Activated naive CD8-positive, alpha-beta T cell treated with anti-CD3 and anti-CD28 coated beads, Interleukin-2, amount 50 U/mL, for 24 hours (primary cell): ENCODE measurements at regions not wholly inside any gene's neighbourhood (a gene's known extent, or its start where the extent isn't known, plus 50 kb on each side); places are given as distances from the start of the nearest gene placed in this dataset.

ENCODE experiments used
- ATAC-seq: fragments of 150-1000 bp; cut with Tn5 transposase; one replicate; pipeline ENCODE4 v1.10.0; 2021
- DNase-seq: peaks from one replicate; pipeline ENCODE4 v3.0.0; 2021
- H3K27ac Mint-ChIP-seq: one replicate; pipeline ENCODE4 v1.8.0; 2021; ENCODE audit warnings: mild to moderate bottlenecking, mixed read lengths
- H3K27me3 Mint-ChIP-seq: one replicate; pipeline ENCODE4 v1.8.0; 2021; ENCODE audit warnings: mixed read lengths
- H3K36me3 Mint-ChIP-seq: one replicate; pipeline ENCODE4 v1.8.0; 2021; ENCODE audit warnings: low read depth, mixed read lengths
- H3K4me1 Mint-ChIP-seq: one replicate; pipeline ENCODE4 v1.8.0; 2021; ENCODE audit warnings: mixed read lengths
- H3K4me3 Mint-ChIP-seq: one replicate; pipeline ENCODE4 v1.8.0; 2021; ENCODE audit warnings: mild to moderate bottlenecking, moderate library complexity, mixed read lengths
- H3K9me3 Mint-ChIP-seq: one replicate; pipeline ENCODE4 v1.8.0; 2021; ENCODE audit warnings: mixed read lengths

DNA sequence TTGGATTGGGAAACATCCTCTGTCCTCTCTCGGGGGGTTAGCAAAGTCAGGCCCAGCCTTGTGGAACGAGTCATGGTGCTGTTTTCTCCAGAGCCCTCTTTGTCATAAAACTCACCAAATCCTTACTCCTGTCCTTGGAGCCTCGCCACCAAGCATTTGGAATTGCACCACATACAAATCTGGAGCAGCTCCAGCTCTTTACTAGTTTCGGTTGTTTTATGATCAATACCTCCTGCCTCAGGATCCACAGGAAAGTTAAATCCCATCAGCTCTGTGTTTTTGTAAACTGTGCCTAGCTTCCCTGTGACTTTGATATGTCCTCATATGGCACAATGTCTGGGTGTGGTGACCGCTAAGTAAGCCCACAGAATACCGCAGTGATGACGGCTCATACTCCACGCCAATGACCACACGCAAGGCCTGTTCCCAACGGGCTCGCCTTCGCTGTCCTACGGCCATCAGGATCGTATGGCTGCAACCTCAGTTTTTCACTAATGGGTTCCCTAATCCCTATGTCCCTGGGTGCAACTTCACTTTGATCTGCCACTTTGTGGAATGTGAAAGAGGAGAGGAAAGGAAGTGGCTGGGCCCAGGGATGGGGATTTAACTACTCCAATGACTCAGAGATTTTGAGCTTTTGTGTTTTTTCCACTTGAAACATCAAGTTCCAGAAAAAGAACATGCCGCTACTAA lies 111.3 kb upstream of the FOXQ1 start:
- H3K9me3 Mint-ChIP-seq, result no peaks in the 10 kb centered on the region
- H3K27ac Mint-ChIP-seq, result no peak overlapping the region
- no peak overlapping the region for H3K4me3 Mint-ChIP-seq
- peaks cover 11% of the 10 kb centered on the region for H3K4me1 Mint-ChIP-seq
- H3K27me3 Mint-ChIP-seq, result peaks cover 10% of the 10 kb centered on the region
- DNase-seq (no peak), ATAC-seq (no peak)
- H3K36me3 Mint-ChIP-seq, result no peaks in the 10 kb centered on the region

DNA sequence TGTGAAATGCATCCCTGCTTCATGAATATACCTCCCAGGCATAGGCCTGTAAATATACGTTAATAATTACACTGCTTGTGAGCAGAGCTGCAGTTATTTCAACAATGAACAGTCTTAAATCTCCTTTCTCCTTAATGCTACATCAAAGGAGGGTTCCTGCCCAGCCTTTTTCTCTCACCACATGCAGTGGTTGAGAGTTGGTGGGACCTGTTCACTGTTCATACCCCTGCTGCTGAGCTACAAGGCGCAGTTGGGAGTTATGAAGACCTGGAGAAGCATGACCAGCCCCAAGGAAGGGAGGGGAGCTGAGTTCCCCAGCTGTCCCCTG lies 111.9 kb upstream of the FOXQ1 start:
- peaks cover 10% of the 10 kb centered on the region for H3K27me3 Mint-ChIP-seq
- ATAC-seq (no peak), DNase-seq (no peak)
- no peaks in the 10 kb centered on the region for H3K36me3 Mint-ChIP-seq
- H3K4me3 Mint-ChIP-seq, result no peak overlapping the region
- H3K27ac Mint-ChIP-seq, result no peak overlapping the region
- no peaks in the 10 kb centered on the region for H3K9me3 Mint-ChIP-seq
- peaks cover 11% of the 10 kb centered on the region for H3K4me1 Mint-ChIP-seq

DNA sequence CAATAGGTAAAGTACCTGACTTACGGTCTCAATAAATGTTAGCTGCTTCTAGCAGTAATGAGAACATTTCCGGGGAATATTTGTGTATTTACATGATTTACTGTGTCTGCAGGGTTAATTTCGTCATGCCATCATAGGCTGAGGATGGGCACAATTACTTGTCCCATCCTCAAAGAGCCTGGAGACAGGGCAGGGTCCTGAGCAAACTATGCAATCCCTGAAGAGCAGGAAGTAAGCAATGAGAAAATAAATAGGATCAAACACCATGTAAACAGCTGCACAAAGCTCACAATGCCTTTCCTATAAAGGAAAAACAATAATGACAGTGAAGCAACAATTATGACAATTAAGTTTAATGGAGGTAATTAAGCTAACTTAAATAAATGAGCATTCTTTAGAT lies 114.6 kb upstream of the FOXQ1 start:
- peaks cover 5% of the 10 kb centered on the region for H3K9me3 Mint-ChIP-seq
- peaks cover 7% of the 10 kb centered on the region for H3K27me3 Mint-ChIP-seq
- peaks cover 1% of the 10 kb centered on the region for H3K36me3 Mint-ChIP-seq
- no peak for DNase-seq
- no peak for ATAC-seq
- H3K4me1 Mint-ChIP-seq, result peaks cover 6% of the 10 kb centered on the region
- H3K27ac Mint-ChIP-seq, result no peak overlapping the region
- no peak overlapping the region for H3K4me3 Mint-ChIP-seq

DNA sequence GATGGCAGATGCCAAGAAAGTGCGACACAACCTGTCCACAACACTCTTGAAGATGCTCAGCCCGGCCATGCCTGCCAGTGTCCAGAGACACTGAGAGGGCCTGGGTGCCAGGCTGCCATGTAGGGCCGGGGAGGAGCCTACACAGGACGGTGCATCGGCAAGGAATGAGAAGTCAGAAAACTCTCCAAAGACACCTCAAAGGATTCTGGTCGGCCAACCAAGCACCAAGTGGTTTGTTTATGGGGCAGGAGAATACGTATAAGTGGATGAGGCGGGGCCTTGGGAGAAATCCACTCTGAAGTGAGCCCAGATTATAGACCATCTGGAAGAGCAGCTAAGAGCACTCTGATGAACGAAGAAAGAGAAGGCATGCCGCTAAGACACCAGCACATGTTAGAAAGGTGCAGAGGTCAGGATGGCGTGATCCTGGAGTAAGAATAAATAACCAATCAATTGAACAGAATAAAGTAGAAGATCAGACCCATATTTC lies 120.7 kb upstream of the FOXQ1 start:
- Mint-ChIP-seq H3K36me3 (peaks cover 1% of the 10 kb centered on the region), H3K27ac (no peak overlapping the region), H3K9me3 (peaks cover 5% of the 10 kb centered on the region), H3K4me1 (no peaks in the 10 kb centered on the region), H3K4me3 (no peak overlapping the region), H3K27me3 (peaks cover 4% of the 10 kb centered on the region)
- DNase-seq, result no peak
- ATAC-seq, result no peak

DNA sequence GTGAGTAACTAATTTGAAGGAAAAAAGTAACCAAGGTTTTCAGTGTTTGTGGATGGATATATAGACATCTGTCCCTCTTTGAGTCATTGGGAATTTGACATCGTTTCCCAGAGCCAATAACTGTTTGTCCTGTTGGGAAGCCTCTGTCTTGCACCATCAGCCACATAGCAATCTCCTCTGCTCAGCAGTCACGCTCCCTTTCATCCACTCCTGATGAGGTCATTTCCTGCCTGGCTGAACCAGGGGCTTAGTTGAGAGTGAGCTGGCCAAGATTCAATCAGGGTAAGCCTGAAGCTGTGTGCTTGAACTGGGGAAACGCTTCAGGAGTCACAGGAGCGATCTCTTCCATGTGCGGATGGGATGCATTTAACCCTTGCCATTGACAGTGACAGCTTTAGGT lies 121.5 kb upstream of the FOXQ1 start:
- DNase-seq (no peak), ATAC-seq (no peak)
- peaks cover 5% of the 10 kb centered on the region for H3K9me3 Mint-ChIP-seq
- H3K4me3 Mint-ChIP-seq, result no peak overlapping the region
- peaks cover 4% of the 10 kb centered on the region for H3K27me3 Mint-ChIP-seq
- H3K27ac Mint-ChIP-seq, result no peak overlapping the region
- peaks cover 1% of the 10 kb centered on the region for H3K36me3 Mint-ChIP-seq
- H3K4me1 Mint-ChIP-seq, result no peaks in the 10 kb centered on the region

DNA sequence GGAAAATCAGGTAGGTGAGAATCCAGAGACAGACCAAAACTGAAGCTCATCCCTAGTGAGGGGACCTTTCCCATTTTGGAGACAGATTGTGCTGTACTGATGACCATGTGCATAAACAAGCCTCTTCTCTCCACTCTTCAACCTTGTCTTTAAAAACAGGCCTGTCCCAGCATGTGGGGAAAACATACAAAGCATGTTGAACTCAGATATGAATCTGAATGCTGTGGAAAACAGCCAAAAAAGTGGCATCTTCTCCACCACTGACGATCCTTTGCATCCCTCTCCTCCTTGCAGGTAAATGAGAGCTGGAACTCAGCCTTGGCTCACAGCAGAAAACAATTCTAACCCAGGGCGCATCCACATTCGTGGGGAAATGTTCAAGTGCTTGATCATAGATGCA lies 123.7 kb upstream of the FOXQ1 start:
- no peaks in the 10 kb centered on the region for H3K36me3 Mint-ChIP-seq
- no peaks in the 10 kb centered on the region for H3K9me3 Mint-ChIP-seq
- H3K27me3 Mint-ChIP-seq, result peaks cover 4% of the 10 kb centered on the region
- DNase-seq (no peak), ATAC-seq (no peak)
- no peak overlapping the region for H3K27ac Mint-ChIP-seq
- H3K4me1 Mint-ChIP-seq, result no peaks in the 10 kb centered on the region
- H3K4me3 Mint-ChIP-seq, result no peak overlapping the region

DNA sequence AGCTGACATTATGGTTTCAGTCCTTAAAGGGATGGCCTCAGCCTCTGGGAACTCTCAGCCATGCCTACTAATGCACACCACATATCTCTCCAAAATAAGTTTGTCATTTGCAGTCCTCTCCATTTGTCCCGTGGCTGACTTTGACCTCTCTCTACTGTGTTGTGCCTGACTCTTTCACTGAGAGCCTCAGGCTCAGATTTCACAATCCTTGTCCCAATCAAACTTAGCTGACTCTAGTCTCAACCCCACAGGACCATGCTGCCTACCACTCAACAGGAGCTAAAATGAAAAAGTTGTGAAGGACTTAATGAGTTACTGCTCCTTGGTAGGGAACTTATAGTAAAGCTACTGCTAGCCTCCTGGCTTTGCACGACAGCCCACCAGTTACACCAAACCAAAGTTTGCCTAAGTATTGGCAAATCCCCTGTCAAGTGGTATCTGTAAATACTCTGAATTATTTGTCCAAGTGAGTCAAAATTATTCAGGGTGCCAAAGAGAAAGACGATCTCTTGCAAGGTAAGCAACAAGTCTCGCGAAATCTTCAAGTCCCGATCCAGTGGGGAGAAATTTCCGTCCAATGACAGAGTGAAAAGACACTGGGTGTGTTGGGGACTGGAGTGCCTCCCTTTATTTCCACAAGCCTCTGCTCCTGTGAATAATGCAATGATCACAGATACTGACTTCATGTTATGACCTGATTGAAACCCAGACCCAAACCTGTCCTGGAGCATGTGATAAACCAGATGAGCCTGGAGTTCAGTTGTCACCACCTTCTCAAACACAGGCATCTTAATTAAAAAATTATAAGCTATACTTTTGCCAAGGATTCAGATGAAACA lies 124.4 kb upstream of the FOXQ1 start:
- Mint-ChIP-seq H3K36me3 (no peaks in the 10 kb centered on the region), H3K27ac (no peak overlapping the region), H3K4me3 (no peak overlapping the region), H3K27me3 (peaks cover 4% of the 10 kb centered on the region), H3K9me3 (no peaks in the 10 kb centered on the region), H3K4me1 (no peaks in the 10 kb centered on the region)
- DNase-seq, result no peak
- ATAC-seq, result no peak

DNA sequence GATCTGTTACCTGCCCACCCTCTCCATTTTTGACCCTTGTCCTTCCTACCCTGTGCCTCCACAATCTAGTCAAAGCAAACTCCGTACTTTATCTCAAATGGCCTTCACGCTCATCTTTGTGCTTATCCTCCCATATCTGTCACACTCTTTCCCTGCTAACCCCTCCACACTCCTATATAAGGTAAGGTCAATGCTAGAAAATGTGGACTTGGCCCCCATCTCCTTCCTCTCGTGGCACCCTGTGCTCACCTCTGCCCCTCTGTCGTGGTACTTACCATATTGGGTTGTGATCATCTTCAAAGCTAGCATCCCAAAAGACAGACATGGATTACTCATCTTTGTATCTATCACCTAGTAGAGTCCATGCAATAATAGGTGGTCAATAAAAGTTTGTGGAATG lies 127.6 kb upstream of the FOXQ1 start:
- Mint-ChIP-seq H3K4me3 (no peak overlapping the region), H3K9me3 (no peaks in the 10 kb centered on the region), H3K27ac (no peak overlapping the region), H3K27me3 (peaks cover 2% of the 10 kb centered on the region), H3K4me1 (no peaks in the 10 kb centered on the region), H3K36me3 (no peaks in the 10 kb centered on the region)
- DNase-seq, result no peak
- ATAC-seq, result no peak

DNA sequence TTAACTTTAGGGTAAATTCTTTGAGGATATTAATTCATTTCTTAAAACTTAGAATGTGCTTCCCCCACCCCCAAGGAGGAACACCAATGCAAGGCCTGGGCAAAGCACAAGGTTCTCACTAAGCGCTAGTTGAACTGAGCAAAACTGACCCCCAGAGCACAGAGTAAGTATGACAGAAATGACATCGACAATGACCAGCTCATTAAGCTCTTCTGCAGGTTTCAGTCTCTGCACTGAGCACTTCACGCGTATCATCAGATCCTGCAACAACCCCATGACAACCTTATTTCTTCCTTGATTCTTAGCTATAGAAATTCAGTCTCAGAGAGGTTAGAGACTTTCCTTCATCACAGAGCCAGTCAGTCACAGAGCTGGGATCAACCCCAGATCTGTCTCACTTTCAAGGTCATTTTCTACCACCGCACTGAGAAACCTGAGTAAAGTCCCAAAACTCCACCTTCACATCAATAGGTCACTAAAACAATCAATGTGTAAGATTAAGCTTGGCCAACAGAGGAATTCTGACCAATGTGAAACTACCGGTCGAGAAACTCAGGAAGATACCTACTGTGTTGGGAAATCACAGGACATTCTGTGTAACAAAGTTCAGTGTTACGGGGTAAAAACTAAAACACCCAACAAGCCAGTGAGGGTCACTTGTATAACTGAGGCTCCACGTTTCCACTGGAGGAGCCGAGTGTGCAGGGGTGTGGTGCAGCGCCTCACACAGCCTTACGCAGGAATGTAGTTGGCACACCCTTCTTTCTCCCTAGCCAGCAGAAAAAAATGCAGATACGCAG lies 129.0 kb upstream of the FOXQ1 start:
- no peak for DNase-seq

DNA sequence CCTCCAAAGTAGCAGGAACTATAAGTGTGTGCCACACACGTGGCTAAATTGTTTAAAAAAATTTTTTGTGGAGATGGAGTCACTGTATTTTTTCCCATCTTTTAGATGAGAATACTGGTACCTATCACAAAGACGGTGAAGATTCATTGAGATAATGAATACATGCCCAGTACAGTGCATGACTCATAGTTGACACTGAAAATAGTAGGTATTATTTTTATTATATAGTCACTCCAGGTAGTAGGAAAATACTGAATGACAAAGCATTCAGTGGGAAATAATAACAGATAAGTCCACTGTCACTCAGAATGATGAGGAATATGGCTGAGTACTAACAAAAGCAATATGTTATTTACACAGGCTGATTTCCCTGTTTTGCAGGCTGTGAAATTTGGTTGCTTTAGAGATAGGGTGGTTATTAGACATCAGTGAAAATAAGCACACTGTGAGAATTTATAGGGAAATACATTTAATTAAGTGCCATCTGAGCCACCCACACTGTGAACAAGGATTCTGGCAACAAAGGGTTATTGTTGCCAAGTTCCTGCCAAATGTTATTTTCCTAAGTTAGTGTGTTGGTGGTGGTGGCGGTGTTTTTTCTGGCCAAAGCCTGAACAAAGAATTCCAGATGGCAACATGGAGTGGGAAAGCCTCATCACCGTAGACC lies 129.8 kb upstream of the FOXQ1 start:
- H3K27me3 Mint-ChIP-seq, result peaks cover 7% of the 10 kb centered on the region
- H3K4me3 Mint-ChIP-seq, result no peak overlapping the region
- no peak for ATAC-seq
- no peak overlapping the region for H3K27ac Mint-ChIP-seq
- no peaks in the 10 kb centered on the region for H3K36me3 Mint-ChIP-seq
- no peaks in the 10 kb centered on the region for H3K9me3 Mint-ChIP-seq
- no peaks in the 10 kb centered on the region for H3K4me1 Mint-ChIP-seq
- no peak for DNase-seq

More for the DNA sequence above, 129.0 kb upstream of the FOXQ1 start:
- no peaks in the 10 kb centered on the region for H3K36me3 Mint-ChIP-seq
- H3K9me3 Mint-ChIP-seq, result no peaks in the 10 kb centered on the region
- no peak for ATAC-seq
- no peak overlapping the region for H3K4me3 Mint-ChIP-seq
- H3K27ac Mint-ChIP-seq, result no peak overlapping the region
- peaks cover 5% of the 10 kb centered on the region for H3K27me3 Mint-ChIP-seq
- H3K4me1 Mint-ChIP-seq, result no peaks in the 10 kb centered on the region

DNA sequence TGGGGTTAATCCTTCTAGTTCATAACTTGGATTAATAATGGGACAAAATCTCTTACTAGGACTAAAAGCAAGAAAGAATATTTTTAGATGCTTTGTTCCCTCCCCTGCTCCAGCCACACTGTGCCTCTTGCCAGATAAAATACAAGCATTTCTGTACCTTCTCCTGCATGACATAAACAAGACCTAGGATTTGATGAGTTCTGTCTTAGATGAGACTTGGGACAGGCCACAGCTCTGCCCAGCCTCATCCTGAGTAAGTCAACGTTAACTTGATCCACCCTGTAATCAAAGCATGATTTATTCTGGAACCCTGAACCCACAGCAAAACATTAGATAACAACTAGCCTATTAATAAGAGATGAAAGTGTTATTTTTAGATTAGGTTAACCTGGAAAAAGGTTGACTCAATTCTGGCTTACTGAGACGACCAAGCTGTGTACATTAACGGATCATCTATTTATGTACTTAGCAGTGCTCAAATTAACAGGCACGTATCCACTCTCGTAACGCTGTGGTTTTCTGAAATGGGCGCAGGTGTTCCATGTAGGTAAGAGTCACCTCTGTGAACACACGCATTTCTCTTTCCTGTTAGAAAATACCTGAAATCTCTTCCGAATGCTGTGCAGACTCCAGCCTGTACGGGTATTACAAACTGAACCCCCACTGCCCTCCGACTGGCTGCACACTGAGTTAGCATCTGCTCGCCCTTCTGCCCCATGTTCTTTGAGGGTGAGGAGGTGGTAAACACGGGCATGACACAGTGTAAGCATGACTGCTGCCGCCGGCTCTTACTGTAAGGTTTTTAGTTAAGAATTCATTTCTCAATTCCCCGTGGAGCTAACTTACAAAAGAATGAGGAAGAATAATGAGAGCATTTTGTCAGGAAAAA lies 132.1 kb upstream of the FOXQ1 start:
- no peak overlapping the region for H3K4me3 Mint-ChIP-seq
- ATAC-seq, result no peak
- no peaks in the 10 kb centered on the region for H3K4me1 Mint-ChIP-seq
- H3K27ac Mint-ChIP-seq, result no peak overlapping the region
- no peaks in the 10 kb centered on the region for H3K9me3 Mint-ChIP-seq
- H3K27me3 Mint-ChIP-seq, result peaks cover 10% of the 10 kb centered on the region
- DNase-seq, result no peak
- no peaks in the 10 kb centered on the region for H3K36me3 Mint-ChIP-seq

DNA sequence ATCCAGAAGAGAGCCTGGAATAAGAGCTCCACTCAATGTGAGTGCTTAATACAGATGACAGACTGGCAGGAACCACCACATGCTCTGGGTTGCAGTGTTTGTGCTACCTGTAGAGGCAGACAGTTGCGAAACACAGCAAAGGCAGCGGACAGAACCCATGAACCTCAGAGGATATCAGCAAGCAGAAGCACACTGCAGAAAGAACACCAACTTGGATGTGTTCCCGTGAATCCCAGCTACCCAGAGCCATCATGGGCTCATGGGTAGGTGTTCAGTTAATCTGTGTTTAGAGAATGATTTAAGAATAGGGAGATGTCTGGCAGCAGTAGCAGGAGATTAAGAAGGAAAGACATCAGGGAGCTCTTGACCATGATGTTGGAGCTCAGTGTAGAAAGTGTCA lies 133.3 kb upstream of the FOXQ1 start:
- no peaks in the 10 kb centered on the region for H3K36me3 Mint-ChIP-seq
- DNase-seq, result no peak
- H3K4me1 Mint-ChIP-seq, result no peaks in the 10 kb centered on the region
- H3K4me3 Mint-ChIP-seq, result no peak overlapping the region
- no peaks in the 10 kb centered on the region for H3K9me3 Mint-ChIP-seq
- ATAC-seq, result no peak
- H3K27ac Mint-ChIP-seq, result no peak overlapping the region
- H3K27me3 Mint-ChIP-seq, result peaks cover 10% of the 10 kb centered on the region

DNA sequence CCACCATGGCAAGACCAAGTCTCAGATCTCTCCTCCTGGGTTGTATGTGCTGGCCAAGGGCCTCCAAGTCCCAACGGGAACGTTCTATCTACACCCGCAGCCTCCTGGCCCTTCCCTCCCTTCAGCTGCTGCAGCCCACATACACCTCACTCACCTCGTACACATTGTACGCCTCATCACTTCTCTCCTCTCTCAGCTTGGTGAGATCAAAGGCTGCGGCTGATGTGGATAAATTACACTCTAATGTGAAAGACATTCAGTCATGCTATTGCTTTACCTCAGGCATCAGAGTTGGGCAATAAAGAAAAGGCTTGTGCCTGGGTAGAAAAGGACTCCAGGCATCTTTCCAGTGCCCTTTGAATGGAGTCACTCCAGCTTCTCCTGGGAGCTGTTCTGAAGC lies 135.3 kb upstream of the FOXQ1 start:
- Mint-ChIP-seq H3K4me3 (no peak overlapping the region), H3K27ac (no peak overlapping the region), H3K36me3 (no peaks in the 10 kb centered on the region), H3K27me3 (peaks cover 10% of the 10 kb centered on the region), H3K9me3 (no peaks in the 10 kb centered on the region), H3K4me1 (no peaks in the 10 kb centered on the region)
- DNase-seq (no peak), ATAC-seq (no peak)

DNA sequence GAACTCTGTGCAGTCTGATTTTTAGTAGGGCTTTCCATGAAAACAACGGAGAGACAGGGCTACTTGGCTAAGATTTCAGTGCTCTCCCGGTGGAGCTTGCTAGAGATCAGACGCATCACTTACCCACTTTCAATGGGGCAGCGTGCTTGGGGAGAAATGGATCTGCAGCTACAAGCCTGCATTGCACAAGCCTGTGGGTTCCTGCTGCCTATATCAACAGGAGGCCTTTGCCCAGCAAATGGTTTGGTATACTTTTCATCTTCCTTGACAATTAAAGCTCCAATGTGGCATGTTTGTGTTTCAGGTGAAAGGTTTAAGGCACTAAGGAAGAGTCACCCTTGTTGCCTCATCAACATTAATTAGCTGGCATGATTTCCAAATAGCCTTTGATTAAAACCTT lies 136.0 kb upstream of the FOXQ1 start:
- no peaks in the 10 kb centered on the region for H3K9me3 Mint-ChIP-seq
- DNase-seq (no peak), ATAC-seq (no peak)
- no peaks in the 10 kb centered on the region for H3K4me1 Mint-ChIP-seq
- peaks cover 10% of the 10 kb centered on the region for H3K27me3 Mint-ChIP-seq
- no peak overlapping the region for H3K27ac Mint-ChIP-seq
- no peaks in the 10 kb centered on the region for H3K36me3 Mint-ChIP-seq
- H3K4me3 Mint-ChIP-seq, result no peak overlapping the region
